Fibroblast of lung (primary cell): ENCODE measurements at regions not wholly inside any gene's neighbourhood (a gene's known extent, or its start where the extent isn't known, plus 50 kb on each side); places are given as distances from the start of the nearest gene placed in this dataset.

Experiments
- CTCF ChIP-seq, 2 donors: IDR thresholded peaks in 1 of 2; conservative IDR thresholded peaks in 1 of 2; 1 replicate in 1 of 2; 2 replicates in 1 of 2; pipeline ENCODE4 v1.5.1; 2011 to 2012; ENCODE audit warnings: low read length in 2 of 2, control low read depth in 1 of 2, inconsistent platforms in 1 of 2, low read depth in 1 of 2, mild to moderate bottlenecking in 1 of 2
- EZH2 ChIP-seq: IDR thresholded peaks from 2 replicates; pipeline ENCODE4 v1.5.1; 2012; ENCODE audit warnings: low read length, control low read depth, mild to moderate bottlenecking; ENCODE audit errors: missing control alignments

- TF ChIP-seq CTCF (conservative IDR thresholded peaks at IDR 0.05 in 1 of 2, IDR thresholded peaks at IDR 0.05 in 1 of 2; ENCODE audit: low read depth in 1 of 2, low read length in 2 of 2) (no peak), EZH2 (no peak)
Observed at GRCh38 chr3:5980475-5980874, 793.0 kb downstream of the EDEM1 start.
